ENCODE measurements at regions not wholly inside any gene's neighbourhood (a gene's known extent, or its start where the extent isn't known, plus 50 kb on each side); places are given as distances from the start of the nearest gene placed in this dataset.

GRCh38 chr3:14298442-14298841, 104.0 kb upstream of the SLC6A6 start:
- no peak for DNase-seq (ENCODE audit: extremely low read depth, low read depth)
- H3K4me3 ChIP-seq (replicated peaks; ENCODE audit: low read depth, low read length): no peak overlapping the region
- TF ChIP-seq, protein P1, sequence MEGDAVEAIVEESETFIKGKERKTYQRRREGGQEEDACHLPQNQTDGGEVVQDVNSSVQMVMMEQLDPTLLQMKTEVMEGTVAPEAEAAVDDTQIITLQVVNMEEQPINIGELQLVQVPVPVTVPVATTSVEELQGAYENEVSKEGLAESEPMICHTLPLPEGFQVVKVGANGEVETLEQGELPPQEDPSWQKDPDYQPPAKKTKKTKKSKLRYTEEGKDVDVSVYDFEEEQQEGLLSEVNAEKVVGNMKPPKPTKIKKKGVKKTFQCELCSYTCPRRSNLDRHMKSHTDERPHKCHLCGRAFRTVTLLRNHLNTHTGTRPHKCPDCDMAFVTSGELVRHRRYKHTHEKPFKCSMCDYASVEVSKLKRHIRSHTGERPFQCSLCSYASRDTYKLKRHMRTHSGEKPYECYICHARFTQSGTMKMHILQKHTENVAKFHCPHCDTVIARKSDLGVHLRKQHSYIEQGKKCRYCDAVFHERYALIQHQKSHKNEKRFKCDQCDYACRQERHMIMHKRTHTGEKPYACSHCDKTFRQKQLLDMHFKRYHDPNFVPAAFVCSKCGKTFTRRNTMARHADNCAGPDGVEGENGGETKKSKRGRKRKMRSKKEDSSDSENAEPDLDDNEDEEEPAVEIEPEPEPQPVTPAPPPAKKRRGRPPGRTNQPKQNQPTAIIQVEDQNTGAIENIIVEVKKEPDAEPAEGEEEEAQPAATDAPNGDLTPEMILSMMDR (IDR thresholded peaks at IDR 0.05; ENCODE audit: low read depth, low read length, missing control alignments): no peak

- DNase-seq (ENCODE audit: extremely low read depth, low read depth): no peak
- no peak overlapping the region for H3K4me3 ChIP-seq (replicated peaks; ENCODE audit: low read depth, low read length)
- TF ChIP-seq, protein P1 (IDR thresholded peaks at IDR 0.05; ENCODE audit: low read depth, low read length, missing control alignments): no peak
These were observed 103.3 kb upstream of the SLC6A6 start for GRCh38 chr3:14298991-14299555.

- no peak for DNase-seq (ENCODE audit: extremely low read depth, low read depth)
- TF ChIP-seq, protein P1 (IDR thresholded peaks at IDR 0.05; ENCODE audit: low read depth, low read length, missing control alignments): no peak
- H3K4me3 ChIP-seq (replicated peaks; ENCODE audit: low read depth, low read length): no peak overlapping the region
These were observed 102.6 kb upstream of the SLC6A6 start for GRCh38 chr3:14299767-14300166.

GRCh38 chr3:14300721-14301399, 101.5 kb upstream of the SLC6A6 start:
- H3K4me3 ChIP-seq (replicated peaks; ENCODE audit: low read depth, low read length): no peak overlapping the region
- no peak for DNase-seq (ENCODE audit: extremely low read depth, low read depth)
- TF ChIP-seq, protein P1 (IDR thresholded peaks at IDR 0.05; ENCODE audit: low read depth, low read length, missing control alignments): no peak

GRCh38 chr3:14301558-14301957, 100.8 kb upstream of the SLC6A6 start:
- TF ChIP-seq, protein P1 (IDR thresholded peaks at IDR 0.05; ENCODE audit: low read depth, low read length, missing control alignments): no peak
- H3K4me3 ChIP-seq (replicated peaks; ENCODE audit: low read depth, low read length): no peak overlapping the region
- no peak for DNase-seq (ENCODE audit: extremely low read depth, low read depth)

DNA sequence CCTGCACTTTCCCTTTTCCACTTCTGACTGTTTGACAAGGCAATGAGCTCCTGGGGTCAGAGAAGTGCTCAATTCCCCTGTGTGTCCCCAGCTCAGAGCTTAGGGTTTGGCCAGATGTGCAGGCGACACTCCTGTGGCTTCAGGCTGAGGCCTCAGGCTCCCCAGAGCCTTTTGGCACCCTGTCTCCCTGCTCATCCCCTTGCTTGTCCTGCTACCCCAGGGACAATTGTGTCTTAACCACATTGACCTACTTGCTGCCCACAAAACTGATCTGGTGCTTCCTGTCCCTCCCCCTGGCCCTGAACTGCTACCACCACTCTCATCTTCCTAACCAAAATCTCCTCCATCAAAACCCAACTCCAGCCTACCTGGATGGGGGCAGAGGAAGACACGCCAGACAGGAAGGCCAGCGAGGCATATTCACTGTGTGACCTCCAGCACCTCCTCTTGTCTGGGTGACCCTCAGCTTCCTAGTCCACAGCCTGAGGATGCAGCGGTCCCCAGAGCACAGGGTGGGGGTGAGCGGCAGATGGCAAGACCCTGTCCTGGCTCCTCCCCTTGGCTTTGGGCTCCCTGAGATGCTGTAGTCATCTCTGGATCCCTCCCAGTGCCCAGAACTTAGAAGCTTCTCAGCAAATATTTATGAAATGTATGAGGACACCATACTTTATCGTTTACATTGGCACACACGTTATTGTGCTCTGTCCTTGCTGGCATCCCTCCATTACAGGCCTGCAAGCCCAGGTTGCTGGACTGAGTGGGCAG, 98.9 kb upstream of the SLC6A6 start:
- DNase-seq (ENCODE audit: extremely low read depth, low read depth): no peak
- TF ChIP-seq, protein P1 (IDR thresholded peaks at IDR 0.05; ENCODE audit: low read depth, low read length, missing control alignments): no peak
- no peak overlapping the region for H3K4me3 ChIP-seq (replicated peaks; ENCODE audit: low read depth, low read length)
